Thoracic aorta (tissue), 2 donors: ENCODE measurements at regions not wholly inside any gene's neighbourhood (a gene's known extent, or its start where the extent isn't known, plus 50 kb on each side); places are given as distances from the start of the nearest gene placed in this dataset.

Experiments used
- ATAC-seq: fragments of 150-250 bp; one replicate; pipeline ENCODE4 v1.8.0; 2017; ENCODE audit warnings: low read depth; ENCODE audit not compliant: insufficient number of reproducible peaks, low FRiP score
- DNase-seq: peaks from one replicate; pipeline ENCODE4 v3.0.0-alpha.2; 2020; ENCODE audit warnings: low spot score
- H3K27ac ChIP-seq, 2 donors: fragments of 200-600 bp; sonication (generic); 1 replicate in 1 of 2; 2 replicates in 1 of 2; pipeline ENCODE4 v1.5.1; 2016; ENCODE audit warnings: mild to moderate bottlenecking in 2 of 2, moderate library complexity in 2 of 2
- H3K27me3 ChIP-seq: fragments of 200-600 bp; sonication (generic); replicated peaks from 2 replicates; pipeline ENCODE4 v1.6.0; 2016; ENCODE audit warnings: mild to moderate bottlenecking; ENCODE audit not compliant: insufficient read depth
- H3K36me3 ChIP-seq: fragments of 200-600 bp; sonication (generic); one replicate; pipeline ENCODE4 v1.5.1; 2016
- H3K4me1 ChIP-seq, 2 donors: fragments of 200-600 bp; sonication (generic); 1 replicate in 1 of 2; 2 replicates in 1 of 2; pipeline versions ENCODE4 v1.5.1 to v1.6.0; 2016; ENCODE audit warnings: low read depth in 2 of 2, mild to moderate bottlenecking in 1 of 2; ENCODE audit not compliant: control insufficient read depth in 1 of 2
- H3K4me3 ChIP-seq: fragments of 200-600 bp; sonication (generic); 2 replicates; pipeline ENCODE4 v1.5.1; 2016; ENCODE audit warnings: mild to moderate bottlenecking
- H3K9me3 ChIP-seq: fragments of 200-600 bp; sonication (generic); 2 replicates; pipeline ENCODE4 v1.5.1; 2016
- CTCF ChIP-seq: fragments of 200-600 bp; sonication (generic); IDR thresholded peaks from one replicate; pipeline ENCODE4 v1.5.1; 2019; ENCODE audit warnings: antibody characterized with exemption

GRCh38 chrX:7316887-7317286 is 168.9 kb upstream of the PUDP start:
- Histone ChIP-seq H3K27ac (no peak overlapping the region), H3K36me3 (no peaks in the 10 kb centered on the region), H3K4me1 (no peaks in the 10 kb centered on the region), H3K4me3 (no peak overlapping the region), H3K9me3 (no peaks in the 10 kb centered on the region), H3K27me3 (no peaks in the 10 kb centered on the region)
- ATAC-seq = no peak
- TF ChIP-seq CTCF = no peak
- DNase-seq = no peak

GRCh38 chrX:7316280-7316679 is 168.3 kb upstream of the PUDP start:
- ATAC-seq (no peak), DNase-seq (no peak)
- Histone ChIP-seq H3K36me3 (no peaks in the 10 kb centered on the region), H3K4me3 (no peak overlapping the region), H3K9me3 (no peaks in the 10 kb centered on the region), H3K27ac (no peak overlapping the region), H3K27me3 (no peaks in the 10 kb centered on the region), H3K4me1 (no peaks in the 10 kb centered on the region)
- TF ChIP-seq CTCF = no peak

GRCh38 chrX:7314425-7314824 is 166.5 kb upstream of the PUDP start:
- Histone ChIP-seq H3K27ac (no peak overlapping the region), H3K27me3 (no peaks in the 10 kb centered on the region), H3K36me3 (no peaks in the 10 kb centered on the region), H3K4me1 (no peaks in the 10 kb centered on the region), H3K9me3 (no peaks in the 10 kb centered on the region), H3K4me3 (no peak overlapping the region)
- no peak for TF ChIP-seq CTCF
- no peak for DNase-seq
- ATAC-seq = no peak

- Histone ChIP-seq H3K4me1 (no peaks in the 10 kb centered on the region), H3K36me3 (no peaks in the 10 kb centered on the region), H3K27me3 (no peaks in the 10 kb centered on the region), H3K9me3 (no peaks in the 10 kb centered on the region), H3K27ac (no peak overlapping the region), H3K4me3 (no peak overlapping the region)
- no peak for ATAC-seq
- no peak for DNase-seq
- no peak for TF ChIP-seq CTCF
These were observed 159.8 kb upstream of the PUDP start for GRCh38 chrX:7307720-7308119.

- no peak for TF ChIP-seq CTCF
- Histone ChIP-seq H3K4me1 (no peaks in the 10 kb centered on the region), H3K9me3 (no peaks in the 10 kb centered on the region), H3K27me3 (no peaks in the 10 kb centered on the region), H3K36me3 (no peaks in the 10 kb centered on the region), H3K4me3 (no peak overlapping the region), H3K27ac (no peak overlapping the region)
- ATAC-seq (no peak), DNase-seq (no peak)
These were observed 146.5 kb upstream of the PUDP start for GRCh38 chrX:7294483-7294882.
